ENCODE measurements at regions not wholly inside any gene's neighbourhood (a gene's known extent, or its start where the extent isn't known, plus 50 kb on each side); places are given as distances from the start of the nearest gene placed in this dataset.

GRCh38 chr9:105846825-105847224 lies 152.5 kb downstream of the TMEM38B start:
- no peak for DNase-seq
- Histone ChIP-seq H3K4me3 (no peak overlapping the region), H3K9me3 (no peaks in the 10 kb centered on the region), H3K36me3 (no peaks in the 10 kb centered on the region), H3K27me3 (no peaks in the 10 kb centered on the region), H3K27ac (no peak overlapping the region), H3K4me1 (no peaks in the 10 kb centered on the region)
- TF ChIP-seq CTCF (IDR thresholded peaks at IDR 0.05) (no peak), POLR2A (IDR thresholded peaks at IDR 0.05) (no peak)

GRCh38 chr9:105850852-105851500 lies 156.6 kb downstream of the TMEM38B start:
- H3K4me3 ChIP-seq: no peak overlapping the region
- no peak for TF ChIP-seq POLR2A (IDR thresholded peaks at IDR 0.05)
- TF ChIP-seq CTCF (IDR thresholded peaks at IDR 0.05): no peak
- no peaks in the 10 kb centered on the region for H3K27me3 ChIP-seq
- H3K27ac ChIP-seq: no peak overlapping the region
- no peaks in the 10 kb centered on the region for H3K9me3 ChIP-seq
- no peak for DNase-seq
- no peaks in the 10 kb centered on the region for H3K4me1 ChIP-seq
- no peaks in the 10 kb centered on the region for H3K36me3 ChIP-seq

- no peaks in the 10 kb centered on the region for H3K9me3 ChIP-seq
- TF ChIP-seq CTCF (IDR thresholded peaks at IDR 0.05) (no peak), POLR2A (IDR thresholded peaks at IDR 0.05) (no peak)
- H3K27ac ChIP-seq: no peak overlapping the region
- no peak for DNase-seq
- no peaks in the 10 kb centered on the region for H3K27me3 ChIP-seq
- H3K36me3 ChIP-seq: no peaks in the 10 kb centered on the region
- no peaks in the 10 kb centered on the region for H3K4me1 ChIP-seq
- H3K4me3 ChIP-seq: no peak overlapping the region
These were observed 159.9 kb downstream of the TMEM38B start for GRCh38 chr9:105854026-105854782.

GRCh38 chr9:105854783-105855724 lies 160.7 kb downstream of the TMEM38B start:
- no peaks in the 10 kb centered on the region for H3K36me3 ChIP-seq
- no peak for DNase-seq
- no peak overlapping the region for H3K4me3 ChIP-seq
- no peaks in the 10 kb centered on the region for H3K4me1 ChIP-seq
- H3K27me3 ChIP-seq: no peaks in the 10 kb centered on the region
- H3K9me3 ChIP-seq: no peaks in the 10 kb centered on the region
- TF ChIP-seq CTCF (IDR thresholded peaks at IDR 0.05) (no peak), POLR2A (IDR thresholded peaks at IDR 0.05) (no peak)
- H3K27ac ChIP-seq: no peak overlapping the region

- no peaks in the 10 kb centered on the region for H3K27me3 ChIP-seq
- no peaks in the 10 kb centered on the region for H3K36me3 ChIP-seq
- TF ChIP-seq POLR2A (IDR thresholded peaks at IDR 0.05): no peak
- no peak for TF ChIP-seq CTCF (IDR thresholded peaks at IDR 0.05)
- H3K27ac ChIP-seq: no peak overlapping the region
- no peaks in the 10 kb centered on the region for H3K4me1 ChIP-seq
- H3K9me3 ChIP-seq: no peaks in the 10 kb centered on the region
- DNase-seq: no peak
- H3K4me3 ChIP-seq: no peak overlapping the region
These were observed 161.6 kb downstream of the TMEM38B start for GRCh38 chr9:105855987-105856386.

Measured in Peyer's patch (tissue), 4 donors.